SJSA1 (cell line): ENCODE measurements at regions not wholly inside any gene's neighbourhood (a gene's known extent, or its start where the extent isn't known, plus 50 kb on each side); places are given as distances from the start of the nearest gene placed in this dataset.
"Not testable (repeated sequence)": the region's sequence is repeated elsewhere in the genome, so short reads cannot be mapped to it uniquely, and the experiment has no call there.

Experiments
- DNase-seq, 2 experiments: peaks; one replicate each; pipeline ENCODE4 v3.0.0-alpha.2; 2015 to 2020; ENCODE audit warnings: low spot score in 2 of 2, low read depth in 1 of 2
- H3K27ac ChIP-seq: fragments of 250-450 bp; sonication (Bioruptor Pico); 2 replicates; pipeline ENCODE4 v1.5.1; 2020; ENCODE audit warnings: mild to moderate bottlenecking, moderate library complexity
- H3K27me3 ChIP-seq: fragments of 250-450 bp; sonication (Bioruptor Pico); replicated peaks from 2 replicates; pipeline ENCODE4 v1.5.1; 2020; ENCODE audit warnings: mild to moderate bottlenecking, moderate library complexity
- H3K36me3 ChIP-seq: fragments of 250-450 bp; sonication (Bioruptor Pico); 2 replicates; pipeline ENCODE4 v1.5.1; 2020; ENCODE audit warnings: mild to moderate bottlenecking
- H3K4me1 ChIP-seq: fragments of 250-450 bp; sonication (Bioruptor Pico); replicated peaks from 2 replicates; pipeline ENCODE4 v1.6.1; 2021; ENCODE audit warnings: mild to moderate bottlenecking
- H3K4me3 ChIP-seq: fragments of 250-450 bp; sonication (Bioruptor Pico); 2 replicates; pipeline ENCODE4 v1.5.1; 2020; ENCODE audit warnings: mild to moderate bottlenecking
- H3K9me3 ChIP-seq: fragments of 250-450 bp; sonication (Bioruptor Pico); replicated peaks from 2 replicates; pipeline ENCODE4 v1.5.1; 2020; ENCODE audit warnings: mild to moderate bottlenecking

GRCh38 chr1:143764831-143765230 is 207.0 kb downstream of the FAM72C start:
- H3K4me3 ChIP-seq, H3K4me1 ChIP-seq, H3K9me3 ChIP-seq, H3K36me3 ChIP-seq, H3K27me3 ChIP-seq, DNase-seq, H3K27ac ChIP-seq: not testable (repeated sequence)

GRCh38 chr1:143760366-143760765 is 211.4 kb downstream of the FAM72C start:
- H3K27me3 ChIP-seq, H3K27ac ChIP-seq, H3K36me3 ChIP-seq, H3K4me3 ChIP-seq, H3K4me1 ChIP-seq, H3K9me3 ChIP-seq, DNase-seq: not testable (repeated sequence)

- H3K4me3 ChIP-seq, H3K27ac ChIP-seq, H3K36me3 ChIP-seq, H3K9me3 ChIP-seq, H3K4me1 ChIP-seq, H3K27me3 ChIP-seq, DNase-seq: not testable (repeated sequence)
Observed at GRCh38 chr1:143755961-143756360, 215.8 kb downstream of the FAM72C start.

GRCh38 chr1:143748906-143749305 is 222.9 kb downstream of the FAM72C start:
- DNase-seq: no peak

GRCh38 chr1:143736562-143736961 is 235.2 kb downstream of the FAM72C start:
- H3K4me3 ChIP-seq: no peak overlapping the region

More at GRCh38 chr1:143748906-143749305, 222.9 kb downstream of the FAM72C start:
- no peak overlapping the region for H3K27ac ChIP-seq
- no peaks in the 10 kb centered on the region for H3K27me3 ChIP-seq
- no peaks in the 10 kb centered on the region for H3K4me1 ChIP-seq
- H3K9me3 ChIP-seq: no peaks in the 10 kb centered on the region
- no peak overlapping the region for H3K4me3 ChIP-seq
- H3K36me3 ChIP-seq: no peaks in the 10 kb centered on the region

GRCh38 chr1:143735764-143736461 is 235.9 kb downstream of the FAM72C start:
- H3K4me1 ChIP-seq: no peaks in the 10 kb centered on the region
- H3K36me3 ChIP-seq: no peaks in the 10 kb centered on the region
- H3K9me3 ChIP-seq: no peaks in the 10 kb centered on the region
- no peak overlapping the region for H3K27ac ChIP-seq
- peaks cover 16% of the 10 kb centered on the region; the same call in 1 of the 2 replicates for H3K27me3 ChIP-seq
- H3K4me3 ChIP-seq: no peak overlapping the region
- no peak for DNase-seq

More at GRCh38 chr1:143736562-143736961, 235.2 kb downstream of the FAM72C start:
- Histone ChIP-seq H3K9me3 (no peaks in the 10 kb centered on the region), H3K27me3 (peaks cover 16% of the 10 kb centered on the region; the same call in 1 of the 2 replicates), H3K36me3 (no peaks in the 10 kb centered on the region), H3K27ac (no peak overlapping the region), H3K4me1 (no peaks in the 10 kb centered on the region)
- no peak for DNase-seq

GRCh38 chr1:143734261-143734660 is 237.5 kb downstream of the FAM72C start:
- H3K27me3 ChIP-seq: peaks cover 16% of the 10 kb centered on the region; the same call in 1 of the 2 replicates
- not testable (repeated sequence) for H3K9me3 ChIP-seq, H3K27ac ChIP-seq, H3K36me3 ChIP-seq, H3K4me1 ChIP-seq, DNase-seq, H3K4me3 ChIP-seq

GRCh38 chr1:143730890-143731289 is 240.9 kb downstream of the FAM72C start:
- not testable (repeated sequence) for H3K4me1 ChIP-seq, H3K27ac ChIP-seq, H3K4me3 ChIP-seq, H3K9me3 ChIP-seq, H3K27me3 ChIP-seq, H3K36me3 ChIP-seq, DNase-seq

GRCh38 chr1:143729449-143730111 is 242.2 kb downstream of the FAM72C start:
- H3K4me1 ChIP-seq, H3K36me3 ChIP-seq, DNase-seq, H3K27ac ChIP-seq, H3K9me3 ChIP-seq, H3K27me3 ChIP-seq, H3K4me3 ChIP-seq: not testable (repeated sequence)

- H3K4me1 ChIP-seq, DNase-seq, H3K36me3 ChIP-seq, H3K27me3 ChIP-seq, H3K27ac ChIP-seq, H3K4me3 ChIP-seq, H3K9me3 ChIP-seq: not testable (repeated sequence)
Observed at GRCh38 chr1:143728802-143729448, 242.9 kb downstream of the FAM72C start.

GRCh38 chr1:143727263-143727662 is 244.5 kb downstream of the FAM72C start:
- no peaks in the 10 kb centered on the region for H3K36me3 ChIP-seq
- no peak for DNase-seq
- no peaks in the 10 kb centered on the region for H3K9me3 ChIP-seq
- no peaks in the 10 kb centered on the region for H3K4me1 ChIP-seq
- H3K27me3 ChIP-seq: no peaks in the 10 kb centered on the region
- no peak overlapping the region for H3K27ac ChIP-seq
- no peak overlapping the region for H3K4me3 ChIP-seq

GRCh38 chr1:143721024-143721373 is 250.8 kb downstream of the FAM72C start:
- H3K36me3 ChIP-seq: no peaks in the 10 kb centered on the region
- no peak for DNase-seq
- H3K27me3 ChIP-seq: no peaks in the 10 kb centered on the region
- no peaks in the 10 kb centered on the region for H3K4me1 ChIP-seq
- H3K9me3 ChIP-seq: no peaks in the 10 kb centered on the region
- H3K27ac ChIP-seq: no peak overlapping the region
- H3K4me3 ChIP-seq: no peak overlapping the region

GRCh38 chr1:143720087-143721023 is 251.4 kb downstream of the FAM72C start:
- H3K9me3 ChIP-seq: no peaks in the 10 kb centered on the region
- H3K27me3 ChIP-seq: no peaks in the 10 kb centered on the region
- H3K36me3 ChIP-seq: no peaks in the 10 kb centered on the region
- H3K4me1 ChIP-seq: no peaks in the 10 kb centered on the region
- DNase-seq: no peak
- no peak overlapping the region for H3K4me3 ChIP-seq
- no peak overlapping the region for H3K27ac ChIP-seq
